RWPE1 (cell line): ENCODE measurements at regions not wholly inside any gene's neighbourhood (a gene's known extent, or its start where the extent isn't known, plus 50 kb on each side); places are given as distances from the start of the nearest gene placed in this dataset.

ENCODE experiments used
- CTCF ChIA-PET: fragments of 350-600 bp; sonication (Branson Sonifier 250); formaldehyde crosslinking; extraction: SDS; loops from one replicate; lab custom pipeline; 2021; lab: Yijun Ruan, JAX
- POLR2A ChIA-PET: fragments of 400-600 bp; formaldehyde crosslinking; extraction: SDS; loops from one replicate; lab custom pipeline; 2020; ENCODE audit warnings: antibody characterized with exemption; ENCODE audit not compliant: low non-redundant PET; lab: Yijun Ruan, JAX
- DNase-seq: peaks from one replicate; pipeline ENCODE4 v3.0.0; 2012; ENCODE audit warnings: low spot score
- H3K27ac ChIP-seq: fragments of 450-650 bp; 2 replicates; pipeline ENCODE4 v1.5.1; 2017
- TF ChIP-seq, protein P1 (sequence below): fragments of 450-650 bp; conservative IDR thresholded peaks from 2 replicates; pipeline ENCODE4 v1.5.1; 2017; ENCODE audit warnings: low read depth, mild to moderate bottlenecking

DNA sequence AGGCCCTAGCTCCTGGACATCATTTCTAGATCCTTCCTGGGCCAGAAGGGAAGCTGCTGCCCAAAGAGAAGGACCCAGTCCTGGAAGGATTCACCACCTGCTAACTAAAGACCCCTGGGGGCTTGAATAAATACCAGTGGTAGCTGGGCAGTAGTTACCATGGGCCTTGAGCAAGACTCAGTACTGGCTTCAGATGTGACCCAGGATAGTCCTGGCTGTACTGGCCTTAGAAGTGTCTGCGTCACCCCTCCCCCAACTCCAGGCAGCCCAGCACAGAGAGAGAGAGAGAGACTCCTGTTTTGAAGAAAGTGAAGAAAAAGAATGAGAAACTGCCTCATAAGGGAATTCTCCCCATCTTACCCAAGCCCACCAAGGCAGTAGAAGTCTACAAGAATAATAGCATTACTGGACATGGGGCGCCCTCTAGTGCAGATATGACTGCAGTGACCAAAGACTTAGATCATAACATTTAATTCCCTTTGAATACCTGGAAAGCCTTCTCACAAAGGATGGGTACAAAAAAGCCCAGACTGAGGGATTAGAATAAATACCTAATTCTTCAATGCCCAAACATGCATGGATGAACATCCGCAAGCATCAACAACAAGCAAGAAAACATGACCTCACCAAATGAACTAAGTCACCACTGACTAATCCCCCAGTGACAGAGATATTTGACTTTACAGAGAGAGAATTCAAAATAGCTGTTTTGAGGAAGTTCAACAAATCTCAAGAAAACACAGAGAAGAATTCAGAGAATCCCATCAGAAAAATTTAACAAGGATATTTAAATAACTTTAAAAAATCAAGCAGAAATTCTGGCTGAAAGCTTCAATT lies 171.8 kb downstream of the HNRNPD start:
- ChIA-PET CTCF (interaction anchor here (0.6 to 0.7 kb wide), 4 partner anchors 212 to 805 kb away, joined by 3 to 7 read pairs (median 3); no protein-coding TSS in a partner anchor), POLR2A (no interaction called here)
- TF ChIP-seq, protein P1, sequence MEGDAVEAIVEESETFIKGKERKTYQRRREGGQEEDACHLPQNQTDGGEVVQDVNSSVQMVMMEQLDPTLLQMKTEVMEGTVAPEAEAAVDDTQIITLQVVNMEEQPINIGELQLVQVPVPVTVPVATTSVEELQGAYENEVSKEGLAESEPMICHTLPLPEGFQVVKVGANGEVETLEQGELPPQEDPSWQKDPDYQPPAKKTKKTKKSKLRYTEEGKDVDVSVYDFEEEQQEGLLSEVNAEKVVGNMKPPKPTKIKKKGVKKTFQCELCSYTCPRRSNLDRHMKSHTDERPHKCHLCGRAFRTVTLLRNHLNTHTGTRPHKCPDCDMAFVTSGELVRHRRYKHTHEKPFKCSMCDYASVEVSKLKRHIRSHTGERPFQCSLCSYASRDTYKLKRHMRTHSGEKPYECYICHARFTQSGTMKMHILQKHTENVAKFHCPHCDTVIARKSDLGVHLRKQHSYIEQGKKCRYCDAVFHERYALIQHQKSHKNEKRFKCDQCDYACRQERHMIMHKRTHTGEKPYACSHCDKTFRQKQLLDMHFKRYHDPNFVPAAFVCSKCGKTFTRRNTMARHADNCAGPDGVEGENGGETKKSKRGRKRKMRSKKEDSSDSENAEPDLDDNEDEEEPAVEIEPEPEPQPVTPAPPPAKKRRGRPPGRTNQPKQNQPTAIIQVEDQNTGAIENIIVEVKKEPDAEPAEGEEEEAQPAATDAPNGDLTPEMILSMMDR, result peak; percentile 47
- DNase-seq, result no peak
- H3K27ac ChIP-seq, result no peak overlapping the region

- no peak for DNase-seq
- TF ChIP-seq, protein P1, result no peak
- CTCF ChIA-PET, result interaction anchor here (0.6 kb wide), 1 partner anchor 270 kb away, joined by 7 read pairs; no protein-coding TSS in a partner anchor
- no peak overlapping the region for H3K27ac ChIP-seq
- POLR2A ChIA-PET, result no interaction called here
Measured at GRCh38 chr4:82201303-82201702, 172.5 kb downstream of the HNRNPD start.

GRCh38 chr4:82200046-82200445 lies 173.7 kb downstream of the HNRNPD start:
- no peak overlapping the region for H3K27ac ChIP-seq
- TF ChIP-seq, protein P1, result no peak
- no peak for DNase-seq
- CTCF ChIA-PET, result no interaction called here
- POLR2A ChIA-PET, result no interaction called here

DNA sequence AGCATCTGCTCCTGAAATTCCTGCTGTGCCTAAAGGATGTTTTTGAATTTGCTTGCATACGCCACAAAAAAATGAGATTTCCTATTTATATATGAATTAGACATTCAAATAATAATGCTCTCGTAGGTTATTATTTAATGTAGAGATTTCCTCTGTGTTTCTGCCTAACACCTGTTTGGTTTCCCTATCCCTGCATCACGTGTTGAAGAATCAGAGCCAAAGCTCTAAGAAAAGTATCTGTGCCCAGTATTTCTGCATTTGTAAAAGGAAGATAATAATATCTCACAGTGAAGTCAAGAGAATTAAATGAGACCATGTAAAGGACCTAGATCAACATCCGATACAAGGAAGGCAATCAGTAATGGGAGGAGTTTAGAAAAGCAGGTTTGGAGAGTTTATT lies 179.5 kb downstream of the HNRNPD start:
- CTCF ChIA-PET, result no interaction called here
- no peak for DNase-seq
- TF ChIP-seq, protein P1, result no peak
- no peak overlapping the region for H3K27ac ChIP-seq
- POLR2A ChIA-PET, result no interaction called here

DNA sequence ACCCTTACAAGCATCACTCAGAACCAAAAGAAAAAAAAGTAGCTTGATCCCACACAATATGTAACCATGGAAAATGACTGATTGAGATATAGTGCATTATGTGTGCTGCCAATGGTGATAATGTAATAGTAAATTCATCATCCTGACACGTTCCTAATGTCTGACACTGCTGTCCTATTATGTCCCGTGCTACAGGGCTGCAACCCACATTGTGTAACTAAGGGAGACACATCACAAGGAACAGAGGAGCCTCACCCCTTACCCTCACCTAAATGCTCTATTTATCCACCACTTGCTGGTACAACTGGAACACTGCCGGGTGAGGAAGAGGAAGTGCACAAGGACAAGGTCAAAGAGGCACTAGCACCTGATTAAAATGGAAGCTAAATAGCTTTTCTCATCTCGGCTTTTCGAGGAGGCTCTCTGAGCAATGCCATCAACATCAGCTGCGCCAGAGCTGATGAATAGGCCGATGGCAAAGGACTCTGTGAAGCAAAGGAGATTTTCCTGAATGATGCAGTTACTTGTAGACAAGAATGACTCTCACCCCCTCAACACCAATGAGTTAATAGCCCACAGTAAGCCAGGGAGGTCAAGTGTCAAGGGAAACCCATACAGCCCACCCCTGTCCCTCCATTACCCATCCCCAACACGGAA lies 181.6 kb downstream of the HNRNPD start:
- POLR2A ChIA-PET, result no interaction called here
- CTCF ChIA-PET, result no interaction called here
- DNase-seq, result no peak
- TF ChIP-seq, protein P1, result no peak
- H3K27ac ChIP-seq, result no peak overlapping the region

DNA sequence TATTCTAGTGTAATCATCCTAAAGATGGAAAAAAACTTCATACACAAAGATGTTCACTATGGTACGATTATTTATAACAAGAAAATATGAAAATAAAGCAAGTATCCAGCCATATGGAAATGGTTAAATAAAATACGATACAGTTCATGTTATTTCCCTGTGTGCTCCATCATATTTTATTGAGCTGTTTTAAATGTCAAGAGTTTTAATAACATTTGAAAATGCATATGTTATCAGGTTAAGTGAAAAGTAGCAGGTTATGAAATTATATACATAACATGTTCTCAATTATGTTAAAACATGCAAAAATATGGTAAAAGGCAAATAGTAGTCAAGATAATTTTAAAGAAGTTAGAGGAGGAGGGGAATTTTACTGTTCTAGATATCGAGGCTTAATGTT lies 192.0 kb downstream of the HNRNPD start:
- no peak overlapping the region for H3K27ac ChIP-seq
- TF ChIP-seq, protein P1, result no peak
- DNase-seq, result no peak
- ChIA-PET CTCF (no interaction called here), POLR2A (no interaction called here)
